Vagina (tissue), 2 donors: ENCODE measurements at regions not wholly inside any gene's neighbourhood (a gene's known extent, or its start where the extent isn't known, plus 50 kb on each side); places are given as distances from the start of the nearest gene placed in this dataset.

Source experiments
- DNase-seq, 2 donors: peaks; one replicate each; pipeline ENCODE4 v3.0.0-alpha.2; 2017; ENCODE audit errors: extremely low spot score in 2 of 2
- H3K27ac ChIP-seq: fragments of 200-600 bp; sonication (generic); one replicate; pipeline ENCODE4 v1.5.1; 2019
- H3K27me3 ChIP-seq: fragments of 200-600 bp; sonication (generic); one replicate; pipeline ENCODE4 v1.5.1; 2019
- H3K36me3 ChIP-seq, 2 donors: fragments of 200-600 bp; sonication (generic); one replicate each; pipeline ENCODE4 v1.5.1; 2017 to 2019
- H3K4me1 ChIP-seq: fragments of 200-600 bp; sonication (generic); one replicate; pipeline ENCODE4 v1.5.1; 2019
- H3K4me3 ChIP-seq, 2 donors: fragments of 200-600 bp; sonication (generic); 1 replicate in 1 of 2; 2 replicates in 1 of 2; pipeline ENCODE4 v1.5.1; 2016 to 2019
- H3K9me3 ChIP-seq: fragments of 200-600 bp; sonication (generic); one replicate; pipeline ENCODE4 v1.5.1; 2019
- POLR2A ChIP-seq, 2 donors: fragments of 450-650 bp; IDR thresholded peaks; one replicate each; pipeline ENCODE4 v1.6.1; 2017; ENCODE audit warnings: antibody characterized with exemption in 2 of 2, mild to moderate bottlenecking in 2 of 2, moderate library complexity in 2 of 2
- POLR2AphosphoS5 ChIP-seq, 2 donors: sonication (generic); formaldehyde crosslinking; IDR thresholded peaks; one replicate each; pipeline ENCODE4 v1.9.0; 2017; ENCODE audit warnings: antibody characterized with exemption in 2 of 2, mild to moderate bottlenecking in 2 of 2, low read depth in 1 of 2; ENCODE audit not compliant: insufficient read depth in 1 of 2
- intact Hi-C: fragments of 100-400 bp; cut with DNase I; formaldehyde crosslinking; loops from one replicate; pipeline ENCODE4 v1.15.1; 2023
- TF ChIP-seq, protein P1 (sequence below), 3 experiments: fragments of 450-650 bp in 2 of 3; fragments of 200-600 bp in 1 of 3; sonication (generic) in 1 of 3; IDR thresholded peaks; one replicate each; pipeline ENCODE4 v1.5.1; 2017 to 2019; ENCODE audit warnings: antibody characterized with exemption in 3 of 3, mild to moderate bottlenecking in 2 of 3, moderate library complexity in 2 of 3

DNA sequence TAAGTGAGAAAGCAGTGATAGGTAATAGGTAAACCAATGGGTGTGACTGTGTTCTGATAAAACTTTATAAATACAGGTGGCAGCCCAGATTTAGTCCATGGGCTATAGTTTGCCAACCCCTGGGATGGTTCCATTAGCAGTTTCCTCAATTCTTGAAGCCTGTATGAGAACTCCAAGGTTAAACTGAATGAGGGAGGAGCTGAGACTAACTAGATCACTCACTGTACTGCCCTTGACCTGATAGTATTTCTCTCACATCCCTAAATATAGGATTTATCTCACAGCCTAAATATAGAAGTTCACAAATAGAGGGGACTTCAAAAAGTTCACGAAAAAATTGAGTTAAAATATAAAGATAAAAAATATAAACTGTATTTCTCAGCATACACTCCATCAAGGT is 439.6 kb upstream of the CCDC196 start:
- no peaks in the 10 kb centered on the region for H3K36me3 ChIP-seq
- no peaks in the 10 kb centered on the region for H3K27me3 ChIP-seq
- intact Hi-C loops, result no loop called here
- no peak overlapping the region for H3K4me3 ChIP-seq
- no peak for DNase-seq
- H3K9me3 ChIP-seq, result no peaks in the 10 kb centered on the region
- no peaks in the 10 kb centered on the region for H3K4me1 ChIP-seq
- TF ChIP-seq, protein P1, sequence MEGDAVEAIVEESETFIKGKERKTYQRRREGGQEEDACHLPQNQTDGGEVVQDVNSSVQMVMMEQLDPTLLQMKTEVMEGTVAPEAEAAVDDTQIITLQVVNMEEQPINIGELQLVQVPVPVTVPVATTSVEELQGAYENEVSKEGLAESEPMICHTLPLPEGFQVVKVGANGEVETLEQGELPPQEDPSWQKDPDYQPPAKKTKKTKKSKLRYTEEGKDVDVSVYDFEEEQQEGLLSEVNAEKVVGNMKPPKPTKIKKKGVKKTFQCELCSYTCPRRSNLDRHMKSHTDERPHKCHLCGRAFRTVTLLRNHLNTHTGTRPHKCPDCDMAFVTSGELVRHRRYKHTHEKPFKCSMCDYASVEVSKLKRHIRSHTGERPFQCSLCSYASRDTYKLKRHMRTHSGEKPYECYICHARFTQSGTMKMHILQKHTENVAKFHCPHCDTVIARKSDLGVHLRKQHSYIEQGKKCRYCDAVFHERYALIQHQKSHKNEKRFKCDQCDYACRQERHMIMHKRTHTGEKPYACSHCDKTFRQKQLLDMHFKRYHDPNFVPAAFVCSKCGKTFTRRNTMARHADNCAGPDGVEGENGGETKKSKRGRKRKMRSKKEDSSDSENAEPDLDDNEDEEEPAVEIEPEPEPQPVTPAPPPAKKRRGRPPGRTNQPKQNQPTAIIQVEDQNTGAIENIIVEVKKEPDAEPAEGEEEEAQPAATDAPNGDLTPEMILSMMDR (IDR thresholded peaks at IDR 0.05), result no peak
- no peak for TF ChIP-seq POLR2A (IDR thresholded peaks at IDR 0.05)
- TF ChIP-seq POLR2AphosphoS5 (IDR thresholded peaks at IDR 0.05; ENCODE audit: insufficient read depth in 1 of 2, low read depth in 1 of 2), result no peak
- H3K27ac ChIP-seq, result no peak overlapping the region

DNA sequence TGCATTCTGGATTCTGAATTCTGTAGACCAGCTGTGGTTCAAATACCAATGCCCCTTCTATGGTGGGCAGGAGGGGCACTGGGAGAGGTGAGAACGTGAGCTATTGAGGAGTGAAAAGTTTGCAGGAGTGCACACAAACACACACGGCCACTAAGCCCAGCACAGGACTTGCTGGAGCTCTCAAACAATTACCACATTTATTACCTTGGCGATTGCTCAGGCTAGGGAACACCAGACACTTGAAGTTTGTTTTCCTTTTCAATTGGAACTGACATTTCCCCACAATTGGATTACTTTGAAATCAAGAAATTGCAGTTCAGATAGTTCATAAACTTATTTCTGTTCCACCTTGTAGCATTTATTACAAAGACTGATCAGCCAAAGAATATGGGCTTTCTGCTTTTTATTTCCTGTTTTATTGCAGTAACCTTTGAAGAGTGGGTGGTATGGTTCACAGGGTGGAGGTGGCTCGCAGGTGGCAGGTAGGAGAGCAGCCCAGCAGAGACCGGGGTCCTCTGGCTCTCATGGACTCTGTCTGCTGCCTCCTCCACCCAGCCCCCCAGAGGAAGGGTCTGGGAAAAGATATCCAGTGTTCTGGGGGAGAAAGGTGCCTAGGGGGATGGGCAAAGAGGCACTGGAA is 429.8 kb upstream of the CCDC196 start:
- DNase-seq, result no peak
- H3K27ac ChIP-seq, result no peak overlapping the region

DNA sequence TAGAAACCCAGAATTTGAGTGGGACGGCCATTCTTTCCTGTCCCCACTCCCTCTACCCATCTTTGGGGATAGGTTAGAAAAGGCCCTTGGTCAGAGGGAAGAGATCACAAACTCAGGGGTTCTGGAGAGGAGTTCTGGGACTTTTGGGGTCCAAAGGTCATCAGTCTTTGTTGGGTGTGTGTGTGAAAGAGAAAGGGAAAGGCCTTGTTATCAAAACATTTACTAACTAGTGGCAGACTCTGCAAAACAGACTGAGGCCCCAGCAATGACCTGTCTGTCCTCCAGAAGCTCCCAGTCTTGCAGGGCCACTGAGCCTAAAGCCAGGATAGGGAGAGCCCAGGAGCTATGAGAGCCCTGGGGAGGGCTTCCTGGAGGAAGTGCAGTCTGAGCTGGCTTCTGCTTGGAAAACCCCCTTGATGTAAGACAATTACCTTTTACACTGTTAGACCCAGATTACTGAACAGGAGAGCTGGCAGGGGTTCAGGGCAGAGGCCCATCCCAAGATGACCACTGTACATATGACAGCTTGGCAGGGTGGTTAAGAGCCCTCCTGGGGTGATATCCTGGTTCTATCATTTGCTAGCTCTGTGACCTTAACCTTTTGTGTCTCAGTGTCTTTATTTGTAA is 429.1 kb upstream of the CCDC196 start:
- intact Hi-C loops, result no loop called here
- no peak overlapping the region for H3K27ac ChIP-seq
- DNase-seq, result no peak
- H3K27me3 ChIP-seq, result no peaks in the 10 kb centered on the region
- H3K4me3 ChIP-seq, result no peak overlapping the region
- no peaks in the 10 kb centered on the region for H3K9me3 ChIP-seq
- TF ChIP-seq POLR2A (IDR thresholded peaks at IDR 0.05) (no peak), POLR2AphosphoS5 (IDR thresholded peaks at IDR 0.05; ENCODE audit: insufficient read depth in 1 of 2, low read depth in 1 of 2) (no peak)
- TF ChIP-seq, protein P1 (IDR thresholded peaks at IDR 0.05), result no peak
- H3K4me1 ChIP-seq, result no peaks in the 10 kb centered on the region
- H3K36me3 ChIP-seq, result no peaks in the 10 kb centered on the region

More for the DNA sequence above, 429.8 kb upstream of the CCDC196 start:
- Histone ChIP-seq H3K4me1 (no peaks in the 10 kb centered on the region), H3K36me3 (no peaks in the 10 kb centered on the region), H3K4me3 (no peak overlapping the region), H3K9me3 (no peaks in the 10 kb centered on the region), H3K27me3 (no peaks in the 10 kb centered on the region)
- TF ChIP-seq, protein P1 (IDR thresholded peaks at IDR 0.05), result no peak
- TF ChIP-seq POLR2AphosphoS5 (IDR thresholded peaks at IDR 0.05; ENCODE audit: insufficient read depth in 1 of 2, low read depth in 1 of 2), result no peak
- no peak for TF ChIP-seq POLR2A (IDR thresholded peaks at IDR 0.05)
- intact Hi-C loops, result no loop called here

DNA sequence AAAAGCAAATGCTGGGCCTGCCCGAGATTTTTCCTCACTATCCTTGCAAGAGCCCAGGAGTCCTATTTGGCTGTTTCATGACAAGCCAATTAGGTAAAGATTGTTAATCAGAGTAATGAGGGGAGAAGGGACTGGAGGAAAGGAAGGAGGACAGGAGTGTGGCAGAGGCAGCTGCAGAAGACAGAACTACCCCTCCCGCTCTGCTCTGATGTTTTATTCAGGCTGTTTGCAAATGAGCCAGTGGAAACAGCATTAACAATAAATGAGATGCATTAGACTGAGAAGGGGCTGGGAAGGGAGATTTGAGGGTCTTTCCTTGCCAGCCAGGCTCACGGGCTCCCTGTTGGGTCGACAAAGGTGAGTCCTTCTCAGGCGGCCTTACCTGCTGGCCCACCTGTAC is 421.0 kb upstream of the CCDC196 start:
- Histone ChIP-seq H3K27ac (no peak overlapping the region), H3K4me1 (peaks cover 12% of the 10 kb centered on the region), H3K9me3 (no peaks in the 10 kb centered on the region), H3K4me3 (no peak overlapping the region), H3K36me3 (no peaks in the 10 kb centered on the region), H3K27me3 (no peaks in the 10 kb centered on the region)
- intact Hi-C loops, result no loop called here
- no peak for TF ChIP-seq POLR2AphosphoS5 (IDR thresholded peaks at IDR 0.05; ENCODE audit: insufficient read depth in 1 of 2, low read depth in 1 of 2)
- TF ChIP-seq, protein P1 (IDR thresholded peaks at IDR 0.05), result no peak
- TF ChIP-seq POLR2A (IDR thresholded peaks at IDR 0.05), result no peak
- no peak for DNase-seq
